Small intestine (tissue), 7 donors: ENCODE measurements at regions not wholly inside any gene's neighbourhood (a gene's known extent, or its start where the extent isn't known, plus 50 kb on each side); places are given as distances from the start of the nearest gene placed in this dataset.

Experiments used
- DNase-seq, 2 donors: peaks; one replicate each; pipeline versions ENCODE4 v3.0.0 to v3.0.0-alpha.2; 2013
- FAIRE-seq: peaks from 2 replicates; lab custom pipeline; 2012; peaks lifted over from hg19 to GRCh38; lab: Jason Lieb, UNC
- H3K27ac ChIP-seq, 3 donors: one replicate each; pipeline ENCODE4 v1.5.1; 2013; ENCODE audit warnings: low read length in 2 of 3, mild to moderate bottlenecking in 2 of 3, control low read depth in 1 of 3, inconsistent platforms in 1 of 3, low read depth in 1 of 3, moderate library complexity in 1 of 3
- H3K27me3 ChIP-seq, 3 donors: one replicate each; pipeline ENCODE4 v1.6.1; 2013; ENCODE audit warnings: low read length in 3 of 3, inconsistent platforms in 1 of 3; ENCODE audit not compliant: control insufficient read depth in 3 of 3, insufficient read depth in 3 of 3
- H3K36me3 ChIP-seq, 3 donors: one replicate each; pipeline ENCODE4 v1.6.1; 2013; ENCODE audit warnings: low read length in 3 of 3, inconsistent platforms in 1 of 3, low read depth in 1 of 3, mild to moderate bottlenecking in 1 of 3, moderate library complexity in 1 of 3; ENCODE audit not compliant: control insufficient read depth in 3 of 3, insufficient read depth in 2 of 3
- H3K4me1 ChIP-seq, 3 donors: one replicate each; pipeline ENCODE4 v1.6.1; 2013; ENCODE audit warnings: low read length in 2 of 3, inconsistent platforms in 1 of 3, low read depth in 1 of 3, mild to moderate bottlenecking in 1 of 3, moderate library complexity in 1 of 3; ENCODE audit not compliant: control insufficient read depth in 3 of 3, insufficient read depth in 2 of 3
- H3K4me3 ChIP-seq, 3 donors: one replicate each; pipeline ENCODE4 v1.5.1; 2013; ENCODE audit warnings: low read length in 3 of 3, control low read depth in 1 of 3, inconsistent platforms in 1 of 3, low read depth in 1 of 3, mild to moderate bottlenecking in 1 of 3, moderate library complexity in 1 of 3
- H3K9me3 ChIP-seq, 2 donors: one replicate each; pipeline ENCODE4 v1.6.1; 2013; ENCODE audit warnings: low read depth in 1 of 2, low read length in 1 of 2; ENCODE audit not compliant: control insufficient read depth in 2 of 2, insufficient read depth in 1 of 2
- WGBS, 3 donors: extraction: QIAGEN DNeasy Blood & Tissue Kit; methylation state at CpG; one replicate each; pipeline ENCODE4 v1.1.7; 2013; 5-methylcytosine and 5-hydroxymethylcytosine counted together
- donor health status: healthy with polysubstance abuse.
- donor health status: control.
- donor health status: control.
- donor health status: Bipolar disorder and iron deficiency.
- donor health status: healthy.

- no peaks in the 10 kb centered on the region for H3K9me3 ChIP-seq
- H3K27me3 ChIP-seq = peaks cover 0 to 3% (median 0%) of the 10 kb centered on the region in 3 donors
- no peaks in the 10 kb centered on the region for H3K36me3 ChIP-seq
- FAIRE-seq = no peak
- H3K27ac ChIP-seq = no peak overlapping the region
- 80 to 92% (median 88%) methylated on average over 2 of the region's 2 CpGs for WGBS, 3 donors
- no peak for DNase-seq
- H3K4me1 ChIP-seq = no peaks in the 10 kb centered on the region
- no peak overlapping the region for H3K4me3 ChIP-seq
Measured at GRCh38 chr22:22068025-22068424, 85.4 kb upstream of the TOP3B start.

- H3K27ac ChIP-seq = no peak overlapping the region
- H3K36me3 ChIP-seq = no peaks in the 10 kb centered on the region
- H3K27me3 ChIP-seq = peaks cover 0 to 3% (median 0%) of the 10 kb centered on the region in 3 donors
- 77 to 86% (median 85%) methylated on average over 3 of the region's 3 CpGs for WGBS, 3 donors
- FAIRE-seq = no peak
- DNase-seq = no peak
- no peaks in the 10 kb centered on the region for H3K9me3 ChIP-seq
- no peak overlapping the region for H3K4me3 ChIP-seq
- no peaks in the 10 kb centered on the region for H3K4me1 ChIP-seq
Measured at GRCh38 chr22:22067192-22067591, 84.6 kb upstream of the TOP3B start.

GRCh38 chr22:22064580-22064979 lies 82.0 kb upstream of the TOP3B start:
- no peaks in the 10 kb centered on the region for H3K36me3 ChIP-seq
- no peaks in the 10 kb centered on the region for H3K9me3 ChIP-seq
- FAIRE-seq (no peak), DNase-seq (no peak)
- H3K4me1 ChIP-seq = peaks cover 0 to 1% (median 0%) of the 10 kb centered on the region in 3 donors
- H3K27me3 ChIP-seq = no peaks in the 10 kb centered on the region
- no peak overlapping the region for H3K27ac ChIP-seq
- H3K4me3 ChIP-seq = no peak overlapping the region

- Histone ChIP-seq H3K4me1 (peaks cover 0 to 21% (median 3%) of the 10 kb centered on the region in 3 donors), H3K4me3 (no peak overlapping the region), H3K27me3 (no peaks in the 10 kb centered on the region), H3K36me3 (no peaks in the 10 kb centered on the region), H3K9me3 (no peaks in the 10 kb centered on the region), H3K27ac (no peak overlapping the region)
- WGBS, 3 donors = 73 to 79% (median 74%) methylated on average over 2 of the region's 2 CpGs
- no peak for FAIRE-seq
- no peak for DNase-seq
Measured at GRCh38 chr22:22062306-22062793, 79.8 kb upstream of the TOP3B start.

- DNase-seq (peak in 1 of 2 donors; percentile 26), FAIRE-seq (no peak)
- Histone ChIP-seq H3K27me3 (no peaks in the 10 kb centered on the region), H3K27ac (peak overlapping the region in 1 of 3 donors; percentile 2), H3K4me1 (peaks cover 0 to 24% (median 3%) of the 10 kb centered on the region in 3 donors), H3K9me3 (no peaks in the 10 kb centered on the region), H3K4me3 (no peak overlapping the region), H3K36me3 (no peaks in the 10 kb centered on the region)
- 68 to 72% (median 71%) methylated on average over 11 of the region's 11 CpGs for WGBS, 3 donors
Measured at GRCh38 chr22:22061085-22062077, 78.8 kb upstream of the TOP3B start.

- H3K9me3 ChIP-seq = no peaks in the 10 kb centered on the region
- H3K4me1 ChIP-seq = peaks cover 0 to 24% (median 3%) of the 10 kb centered on the region in 3 donors
- H3K4me3 ChIP-seq = no peak overlapping the region
- no peaks in the 10 kb centered on the region for H3K27me3 ChIP-seq
- FAIRE-seq (no peak), DNase-seq (peak; percentile 27 to 58)
- no peaks in the 10 kb centered on the region for H3K36me3 ChIP-seq
- no peak overlapping the region for H3K27ac ChIP-seq
- WGBS, 3 donors = 58 to 61% (median 59%) methylated on average over 11 of the region's 11 CpGs
Measured at GRCh38 chr22:22060200-22061084, 77.9 kb upstream of the TOP3B start.

GRCh38 chr22:22059291-22060002 lies 76.9 kb upstream of the TOP3B start:
- 14 to 50% (median 21%) methylated on average over 3 of the region's 3 CpGs for WGBS, 3 donors
- DNase-seq = no peak
- peaks cover 0 to 24% (median 3%) of the 10 kb centered on the region in 3 donors for H3K4me1 ChIP-seq
- no peak for FAIRE-seq
- no peaks in the 10 kb centered on the region for H3K27me3 ChIP-seq
- no peaks in the 10 kb centered on the region for H3K9me3 ChIP-seq
- peak overlapping the region in 1 of 3 donors; percentile 52 for H3K27ac ChIP-seq
- no peak overlapping the region for H3K4me3 ChIP-seq
- H3K36me3 ChIP-seq = no peaks in the 10 kb centered on the region
